DMS53 (cell line): ENCODE measurements at regions not wholly inside any gene's neighbourhood (a gene's known extent, or its start where the extent isn't known, plus 50 kb on each side); places are given as distances from the start of the nearest gene placed in this dataset.
A peak's percentile ranks its signal among the peaks of the same experiment; 100 is the strongest.
"Not testable (repeated sequence)": the region's sequence is repeated elsewhere in the genome, so short reads cannot be mapped to it uniquely, and the experiment has no call there.

Experiments
- DNase-seq: peaks from one replicate; lab custom pipeline; 2025; lab: John Stamatoyannopoulos, UW

GRCh38 chr9:34907044-34907443, 51.0 kb upstream of the PHF24 start:
- DNase-seq, result no peak

- DNase-seq, result peak; percentile 77
These were observed 58.4 kb upstream of the PHF24 start for GRCh38 chr9:34899535-34900158.

- no peak for DNase-seq
These were observed 59.2 kb upstream of the PHF24 start for GRCh38 chr9:34898846-34899245.

- DNase-seq, result no peak
These were observed 62.0 kb upstream of the PHF24 start for GRCh38 chr9:34896112-34896511.

GRCh38 chr9:34892886-34893285, 65.2 kb upstream of the PHF24 start:
- DNase-seq, result no peak

DNA sequence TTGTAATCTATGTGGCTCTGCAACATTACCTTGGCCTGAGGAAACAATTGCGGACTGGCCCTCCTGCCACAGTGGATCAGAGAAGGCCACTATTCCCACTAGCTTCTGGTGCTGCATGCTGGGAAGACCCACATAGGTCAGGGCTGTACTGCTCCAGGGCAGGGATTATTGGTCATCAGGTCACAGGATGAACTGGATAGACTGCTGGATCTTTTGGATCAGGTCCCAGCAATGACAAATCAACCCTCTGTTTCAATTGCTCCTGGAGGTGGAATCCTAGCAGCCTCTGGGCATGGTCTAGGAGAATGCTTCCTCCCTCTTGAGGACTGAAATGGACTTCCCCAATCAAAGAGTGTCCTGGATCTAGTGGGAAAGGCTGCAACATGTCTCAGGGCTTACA, 66.7 kb upstream of the PHF24 start:
- DNase-seq, result no peak

GRCh38 chr9:34887841-34888240, 70.2 kb upstream of the PHF24 start:
- no peak for DNase-seq

DNA sequence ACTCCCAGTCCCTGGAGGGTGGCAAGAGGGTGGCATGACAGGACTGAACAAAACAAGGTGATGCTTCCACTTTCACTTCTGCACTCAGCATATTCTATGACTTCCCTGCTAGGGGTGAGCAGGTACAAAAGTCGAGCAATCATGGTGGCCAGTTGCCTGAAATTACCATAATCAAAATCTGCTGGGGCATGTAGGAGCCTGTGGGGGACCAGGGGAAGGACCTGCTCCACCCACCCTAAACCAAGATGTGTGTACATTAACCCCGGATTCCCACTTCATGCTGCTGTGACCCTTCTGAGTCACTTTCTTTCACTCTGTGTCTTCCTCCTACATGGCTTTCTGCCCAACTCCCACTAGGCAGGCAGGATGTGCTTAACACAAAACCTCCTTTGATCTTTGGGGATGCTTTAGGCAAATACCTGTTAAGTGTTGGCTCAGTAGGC, 73.3 kb upstream of the PHF24 start:
- DNase-seq, result peak; percentile 7

- no peak for DNase-seq
These were observed 82.0 kb upstream of the PHF24 start for GRCh38 chr9:34876096-34876495.

GRCh38 chr9:34869390-34869789, 88.7 kb upstream of the PHF24 start:
- DNase-seq, result peak; percentile 50

DNA sequence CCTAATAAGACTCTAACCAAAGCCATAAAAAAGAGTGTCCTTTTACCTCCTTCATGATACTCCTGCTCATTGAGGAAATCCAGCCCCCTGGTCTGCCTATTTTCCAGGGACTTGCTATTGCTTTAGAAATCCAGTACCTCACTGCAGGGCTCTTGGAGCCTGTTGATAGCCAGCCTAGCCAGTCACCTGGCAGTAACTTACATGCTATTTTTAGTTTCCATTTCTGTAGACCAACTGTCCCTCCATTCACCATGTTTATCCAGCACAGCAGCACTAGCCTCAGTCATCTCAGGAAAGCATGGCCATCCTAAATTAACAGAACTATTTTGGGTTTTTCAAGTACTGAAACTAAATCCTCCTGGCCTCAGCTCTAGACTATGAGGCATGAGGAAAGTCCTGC, 91.5 kb upstream of the PHF24 start:
- no peak for DNase-seq

GRCh38 chr9:34863426-34863825, 94.7 kb upstream of the PHF24 start:
- no peak for DNase-seq

DNA sequence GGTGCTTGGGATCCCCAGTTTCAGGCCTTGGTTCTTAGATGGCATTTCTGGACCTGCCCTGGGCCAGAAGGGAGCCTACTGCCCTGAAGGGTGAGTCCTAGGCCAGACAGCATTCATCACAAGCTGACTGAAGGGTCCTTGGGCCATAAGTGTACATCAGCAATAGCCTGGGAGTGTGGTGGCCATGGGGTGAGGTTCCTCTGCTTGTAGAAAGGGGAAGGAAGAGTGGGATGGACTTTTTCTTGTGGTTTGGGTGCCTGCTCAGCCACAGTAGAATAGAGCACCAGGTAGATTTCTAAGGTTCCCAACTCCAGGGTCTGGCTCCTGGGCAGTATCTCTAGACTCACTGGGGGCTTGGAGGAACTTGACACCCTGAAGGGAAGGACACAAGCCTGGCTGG, 95.2 kb upstream of the PHF24 start:
- DNase-seq, result no peak

DNA sequence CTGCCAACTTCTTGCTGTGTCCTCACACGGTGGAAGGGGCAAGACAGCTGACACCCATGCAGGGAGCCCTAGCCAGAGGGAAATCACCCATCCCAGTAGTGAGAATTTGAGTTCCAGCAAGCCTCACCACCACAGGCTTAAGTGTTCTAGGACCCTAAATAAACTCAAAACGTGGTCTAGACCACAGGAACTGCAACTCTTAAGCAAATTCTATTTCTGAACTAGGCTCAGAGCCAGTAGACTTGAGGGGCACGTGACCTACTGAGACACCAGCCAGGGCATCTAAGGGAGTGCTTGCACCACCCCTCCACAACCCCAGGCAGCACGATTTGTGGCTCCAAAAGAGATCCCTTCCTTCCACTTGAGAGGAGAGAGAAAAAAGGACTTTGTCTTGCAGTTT, 96.0 kb upstream of the PHF24 start:
- no peak for DNase-seq

DNA sequence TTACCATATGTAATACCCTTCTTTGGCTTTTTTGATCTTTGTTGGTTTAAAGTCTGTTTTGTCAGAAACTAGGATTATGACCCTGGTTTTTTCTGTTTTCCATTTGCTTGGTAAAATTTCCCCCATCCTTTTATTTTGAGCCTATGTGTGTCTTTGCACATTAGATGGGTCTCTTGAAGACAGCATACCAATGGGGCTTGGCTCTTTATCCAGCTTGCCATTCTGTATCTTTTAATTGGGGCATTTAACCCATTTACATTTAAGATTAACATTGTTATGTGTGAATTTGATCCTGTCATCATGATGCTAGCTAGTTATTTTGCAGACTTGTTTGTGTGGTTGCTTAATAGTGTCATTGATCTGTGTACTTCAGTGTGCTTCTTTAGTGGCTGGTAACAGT, 103.1 kb upstream of the PHF24 start:
- not testable (repeated sequence) for DNase-seq

- no peak for DNase-seq
These were observed 120.1 kb upstream of the CCL21 start for GRCh38 chr9:34830068-34830467.

GRCh38 chr9:34826999-34827538, 117.1 kb upstream of the CCL21 start:
- DNase-seq, result no peak

DNA sequence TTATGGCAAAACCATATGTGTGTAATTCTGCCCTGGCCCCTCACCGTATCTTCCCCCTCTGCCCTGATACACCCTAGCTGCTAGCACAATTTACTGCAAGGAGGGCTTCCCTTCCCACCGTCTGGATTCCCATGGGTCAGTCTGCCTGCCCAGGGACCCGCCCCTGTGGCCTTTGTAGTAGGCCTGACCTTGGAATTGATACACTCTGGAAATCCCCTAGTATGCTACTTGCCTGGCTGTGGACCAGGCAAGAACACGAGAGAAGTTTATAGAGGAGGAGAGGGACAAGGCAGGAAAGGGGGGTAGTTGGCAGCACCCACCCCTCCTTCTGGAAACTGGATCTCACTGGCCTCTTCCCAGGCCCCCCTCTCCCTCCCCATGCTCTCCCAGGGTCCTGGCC, 115.8 kb upstream of the CCL21 start:
- no peak for DNase-seq

DNA sequence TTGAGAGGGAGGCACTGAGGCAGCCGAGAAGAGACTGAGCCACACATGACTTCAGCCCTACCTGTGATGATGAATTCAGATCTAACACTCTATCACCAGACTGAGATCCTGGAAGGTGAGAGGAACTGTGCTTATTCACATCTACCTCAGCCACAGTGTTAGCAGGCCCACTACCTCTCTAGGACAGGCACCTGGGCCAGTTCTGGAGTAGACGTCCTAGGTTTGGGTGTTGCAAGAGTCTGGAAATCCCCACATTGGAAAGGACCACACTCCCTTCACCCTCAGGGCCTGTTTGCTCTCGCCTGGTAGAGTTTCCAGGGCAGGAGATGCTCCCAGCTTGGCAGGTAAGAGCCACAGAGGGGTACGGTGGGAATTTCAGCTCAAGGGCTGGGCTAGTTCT, 113.8 kb upstream of the CCL21 start:
- DNase-seq, result no peak

DNA sequence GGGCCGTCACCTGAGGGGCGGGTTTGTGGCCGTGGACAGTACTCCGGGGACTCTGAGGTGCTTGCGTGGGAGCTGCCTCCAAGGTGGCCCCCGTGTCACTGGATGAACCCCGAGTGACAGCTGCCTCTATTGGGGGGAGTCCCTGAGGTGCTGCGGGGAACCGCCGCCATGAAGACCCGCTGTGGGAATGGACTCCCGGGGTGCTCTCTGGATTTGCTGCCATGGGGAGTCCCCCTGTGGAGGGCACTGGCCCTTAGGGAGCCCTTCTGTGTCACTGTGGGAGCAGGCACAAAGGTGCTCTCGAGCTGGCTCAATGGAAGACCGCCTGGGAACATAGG, 100.2 kb upstream of the CCL21 start:
- no peak for DNase-seq

DNA sequence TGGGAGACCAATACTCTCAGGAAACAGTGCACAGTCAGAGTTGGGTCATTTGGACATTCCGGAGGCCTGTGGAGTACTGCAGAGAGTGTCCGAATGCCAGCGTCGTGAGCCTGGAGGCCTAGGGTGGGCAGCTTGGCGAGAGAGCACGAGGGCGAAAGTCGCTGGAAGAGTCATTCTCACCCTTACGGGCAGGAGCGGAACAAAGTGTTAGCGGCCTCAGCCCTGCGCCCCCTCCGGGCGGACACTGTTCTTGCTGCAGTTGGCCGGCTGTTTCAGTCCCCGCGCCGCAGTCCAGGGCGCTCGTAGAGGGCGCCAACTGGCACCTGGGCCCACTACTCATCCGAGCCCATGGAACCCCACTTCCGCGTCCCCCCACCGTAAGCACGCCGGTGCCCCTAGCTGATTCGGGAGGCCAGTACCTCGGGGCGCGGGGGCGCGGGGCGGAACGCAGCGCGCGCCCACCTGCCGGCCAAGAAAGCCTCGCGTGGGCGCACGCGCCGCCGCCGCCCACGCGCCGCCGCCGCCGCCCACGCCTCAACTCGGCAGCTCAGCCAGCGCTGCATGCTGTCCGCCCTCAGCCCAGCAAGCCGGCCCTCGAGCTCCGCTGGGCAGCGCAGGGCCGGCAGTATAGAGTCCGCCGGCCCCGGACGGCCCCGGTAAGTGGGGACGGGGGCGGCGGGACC, 99.7 kb upstream of the CCL21 start:
- DNase-seq, result peak; percentile 49

DNA sequence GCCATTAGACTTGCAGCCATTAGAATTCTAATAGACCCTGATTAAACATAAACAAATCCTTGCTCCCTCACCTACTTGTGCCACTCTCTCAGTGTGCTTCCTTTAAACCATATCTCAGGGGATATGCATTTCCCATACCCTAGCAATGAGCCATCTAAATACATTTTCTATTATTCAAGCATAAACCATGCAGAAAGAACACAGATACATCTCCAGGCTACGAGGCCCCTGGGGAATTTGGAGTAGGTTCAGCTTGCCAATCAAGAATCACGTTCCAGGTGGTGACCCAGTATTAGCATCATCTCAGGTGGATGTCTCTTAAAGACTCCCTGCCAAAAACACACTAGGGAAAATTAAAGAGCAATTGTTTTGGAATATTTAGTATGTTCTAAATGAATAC, 93.0 kb upstream of the CCL21 start:
- no peak for DNase-seq

GRCh38 chr9:34797367-34797766, 87.4 kb upstream of the CCL21 start:
- no peak for DNase-seq

DNA sequence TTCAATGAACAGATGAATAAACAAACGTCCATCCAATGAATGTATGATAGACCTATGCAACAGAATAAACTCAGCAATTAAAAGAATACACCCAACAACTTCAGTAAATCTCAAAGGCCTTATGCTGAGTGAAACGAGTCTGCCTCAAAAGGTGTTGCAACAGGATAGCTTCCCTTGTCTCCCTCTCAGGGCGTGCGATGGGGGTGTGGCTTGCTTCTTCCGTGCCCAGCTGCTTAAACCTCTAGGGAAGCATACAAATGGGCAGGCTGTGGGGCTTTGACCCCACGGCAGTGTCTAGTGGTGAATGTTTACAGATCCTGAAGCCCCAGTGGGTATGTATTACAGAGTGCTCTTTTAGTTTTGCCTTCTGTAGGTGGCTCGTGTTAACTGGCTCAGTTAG, 87.0 kb upstream of the CCL21 start:
- DNase-seq, result no peak
